Fibroblast of mammary gland (primary cell): ENCODE measurements at regions not wholly inside any gene's neighbourhood (a gene's known extent, or its start where the extent isn't known, plus 50 kb on each side); places are given as distances from the start of the nearest gene placed in this dataset.

Experiments used
- DNase-seq: peaks from one replicate; pipeline ENCODE4 v3.0.0-alpha.2; 2010; ENCODE audit warnings: low read depth
- H3K4me3 ChIP-seq: 2 replicates; pipeline ENCODE4 v1.5.1; 2011; ENCODE audit warnings: low read depth, mild to moderate bottlenecking, low read length, moderate library complexity; ENCODE audit not compliant: control insufficient read depth
- TF ChIP-seq, protein P1 (sequence below): conservative IDR thresholded peaks from 2 replicates; pipeline ENCODE4 v1.5.1; 2011; ENCODE audit warnings: low read depth, low read length, inconsistent platforms; ENCODE audit not compliant: control insufficient read depth, insufficient read depth

DNA sequence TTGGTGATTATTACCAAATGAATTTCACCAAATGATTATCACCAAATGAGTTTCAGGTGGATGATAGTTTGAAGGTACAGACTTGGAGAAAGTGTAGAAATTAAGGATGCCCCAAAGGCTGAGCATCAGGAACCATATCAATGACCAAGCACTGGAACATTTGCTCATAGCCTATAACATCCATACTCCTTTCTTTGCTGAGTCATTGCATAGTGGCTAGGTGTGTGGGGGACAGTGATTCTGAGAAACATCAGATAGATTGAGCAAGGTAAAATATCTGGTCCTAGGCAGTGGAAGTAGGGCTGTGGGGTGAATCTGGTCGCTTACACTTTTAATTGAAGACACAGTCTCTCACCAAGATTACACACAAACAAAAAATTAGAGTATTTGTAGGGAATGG is 1362.5 kb upstream of the PABPC4L start:
- no peak overlapping the region for H3K4me3 ChIP-seq
- TF ChIP-seq, protein P1, sequence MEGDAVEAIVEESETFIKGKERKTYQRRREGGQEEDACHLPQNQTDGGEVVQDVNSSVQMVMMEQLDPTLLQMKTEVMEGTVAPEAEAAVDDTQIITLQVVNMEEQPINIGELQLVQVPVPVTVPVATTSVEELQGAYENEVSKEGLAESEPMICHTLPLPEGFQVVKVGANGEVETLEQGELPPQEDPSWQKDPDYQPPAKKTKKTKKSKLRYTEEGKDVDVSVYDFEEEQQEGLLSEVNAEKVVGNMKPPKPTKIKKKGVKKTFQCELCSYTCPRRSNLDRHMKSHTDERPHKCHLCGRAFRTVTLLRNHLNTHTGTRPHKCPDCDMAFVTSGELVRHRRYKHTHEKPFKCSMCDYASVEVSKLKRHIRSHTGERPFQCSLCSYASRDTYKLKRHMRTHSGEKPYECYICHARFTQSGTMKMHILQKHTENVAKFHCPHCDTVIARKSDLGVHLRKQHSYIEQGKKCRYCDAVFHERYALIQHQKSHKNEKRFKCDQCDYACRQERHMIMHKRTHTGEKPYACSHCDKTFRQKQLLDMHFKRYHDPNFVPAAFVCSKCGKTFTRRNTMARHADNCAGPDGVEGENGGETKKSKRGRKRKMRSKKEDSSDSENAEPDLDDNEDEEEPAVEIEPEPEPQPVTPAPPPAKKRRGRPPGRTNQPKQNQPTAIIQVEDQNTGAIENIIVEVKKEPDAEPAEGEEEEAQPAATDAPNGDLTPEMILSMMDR, result no peak
- no peak for DNase-seq

- DNase-seq, result no peak
- TF ChIP-seq, protein P1, result no peak
- H3K4me3 ChIP-seq, result no peak overlapping the region
Measured at GRCh38 chr4:135553213-135553612, 1351.6 kb upstream of the PABPC4L start.

DNA sequence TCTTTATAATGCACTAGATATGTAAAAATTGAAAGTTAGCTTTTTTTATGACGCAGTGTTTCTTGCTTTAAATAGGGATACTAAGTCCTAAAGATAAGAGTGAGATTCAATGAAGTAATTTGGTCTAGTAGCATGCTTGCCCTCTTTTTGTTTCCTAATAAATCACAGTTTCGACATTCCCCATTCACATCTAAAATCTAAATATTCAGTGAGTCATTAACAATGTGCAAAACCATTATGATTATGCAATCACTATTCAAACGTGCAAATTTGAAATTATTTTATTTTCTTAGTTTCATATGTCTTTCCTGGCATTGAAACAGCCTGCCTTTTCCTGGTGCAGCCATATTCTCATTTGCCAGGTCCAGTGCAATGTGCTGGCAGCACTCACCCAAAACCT is 1350.5 kb upstream of the PABPC4L start:
- DNase-seq, result no peak
- H3K4me3 ChIP-seq, result no peak overlapping the region
- TF ChIP-seq, protein P1, result no peak

- no peak overlapping the region for H3K4me3 ChIP-seq
- TF ChIP-seq, protein P1, result no peak
- no peak for DNase-seq
Measured at GRCh38 chr4:135548711-135549110, 1347.1 kb upstream of the PABPC4L start.

DNA sequence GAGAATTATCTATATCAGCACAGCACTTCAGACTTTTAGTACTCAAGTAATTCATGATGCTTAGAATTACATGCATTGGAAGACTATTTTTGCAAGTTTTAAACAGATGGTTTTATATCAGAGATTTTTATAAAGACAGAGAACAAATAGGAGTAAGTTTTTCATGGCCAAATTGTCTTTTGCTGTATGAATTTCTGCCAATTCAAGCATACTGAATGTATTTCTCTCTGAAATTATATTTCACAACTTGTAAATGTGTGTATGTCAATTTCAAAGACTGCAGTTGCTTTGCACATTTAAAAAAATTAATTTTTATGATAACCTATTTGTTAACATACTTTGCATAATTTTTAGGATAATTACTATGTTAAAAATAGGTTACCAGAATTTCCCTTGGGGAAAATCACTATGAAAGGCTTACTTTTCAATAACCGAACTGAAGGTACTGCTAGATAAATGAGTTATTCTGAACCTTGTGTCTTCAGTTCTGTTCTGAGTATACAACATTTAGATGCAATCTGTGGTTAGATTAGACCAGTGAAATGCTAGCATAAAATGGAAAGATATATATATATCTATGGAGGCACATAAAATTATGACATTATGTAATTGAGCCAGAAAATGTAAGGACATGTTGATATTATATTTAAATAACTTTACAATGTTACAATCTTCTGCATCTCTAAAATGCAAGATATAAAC is 1344.2 kb upstream of the PABPC4L start:
- DNase-seq, result no peak
- H3K4me3 ChIP-seq, result no peak overlapping the region
- TF ChIP-seq, protein P1, result no peak

GRCh38 chr4:135538698-135539097 is 1337.1 kb upstream of the PABPC4L start:
- no peak for DNase-seq
- H3K4me3 ChIP-seq, result no peak overlapping the region
- TF ChIP-seq, protein P1, result no peak
